ENCODE measurements at regions not wholly inside any gene's neighbourhood (a gene's known extent, or its start where the extent isn't known, plus 50 kb on each side); places are given as distances from the start of the nearest gene placed in this dataset.

GRCh38 chr6:43840490-43841218 lies 70.6 kb downstream of the VEGFA start:
- DNase-seq: no peak

- peak; percentile 48 for DNase-seq
Observed at GRCh38 chr6:43838276-43839036, 68.4 kb downstream of the VEGFA start.

- DNase-seq: no peak
Observed at GRCh38 chr6:43837507-43837906, 67.5 kb downstream of the VEGFA start.

- no peak for DNase-seq
Observed at GRCh38 chr6:43836507-43837240, 66.7 kb downstream of the VEGFA start.

Data from CD4-positive, alpha-beta T cell treated with Interleukin-15 for 1 hour (primary cell).